Lower leg skin (tissue), 3 donors: ENCODE measurements at regions not wholly inside any gene's neighbourhood (a gene's known extent, or its start where the extent isn't known, plus 50 kb on each side); places are given as distances from the start of the nearest gene placed in this dataset.

Source experiments
- POLR2A ChIP-seq, 2 donors: fragments of 450-650 bp; IDR thresholded peaks; one replicate each; pipeline ENCODE4 v1.6.1; 2016 to 2017; ENCODE audit warnings: antibody characterized with exemption in 2 of 2, mild to moderate bottlenecking in 1 of 2, moderate library complexity in 1 of 2
- TF ChIP-seq, protein P1 (sequence below), 3 donors: fragments of 450-650 bp; IDR thresholded peaks; one replicate each; pipeline ENCODE4 v1.5.1; 2016; ENCODE audit warnings: antibody characterized with exemption in 3 of 3, mild to moderate bottlenecking in 3 of 3, moderate library complexity in 2 of 3

DNA sequence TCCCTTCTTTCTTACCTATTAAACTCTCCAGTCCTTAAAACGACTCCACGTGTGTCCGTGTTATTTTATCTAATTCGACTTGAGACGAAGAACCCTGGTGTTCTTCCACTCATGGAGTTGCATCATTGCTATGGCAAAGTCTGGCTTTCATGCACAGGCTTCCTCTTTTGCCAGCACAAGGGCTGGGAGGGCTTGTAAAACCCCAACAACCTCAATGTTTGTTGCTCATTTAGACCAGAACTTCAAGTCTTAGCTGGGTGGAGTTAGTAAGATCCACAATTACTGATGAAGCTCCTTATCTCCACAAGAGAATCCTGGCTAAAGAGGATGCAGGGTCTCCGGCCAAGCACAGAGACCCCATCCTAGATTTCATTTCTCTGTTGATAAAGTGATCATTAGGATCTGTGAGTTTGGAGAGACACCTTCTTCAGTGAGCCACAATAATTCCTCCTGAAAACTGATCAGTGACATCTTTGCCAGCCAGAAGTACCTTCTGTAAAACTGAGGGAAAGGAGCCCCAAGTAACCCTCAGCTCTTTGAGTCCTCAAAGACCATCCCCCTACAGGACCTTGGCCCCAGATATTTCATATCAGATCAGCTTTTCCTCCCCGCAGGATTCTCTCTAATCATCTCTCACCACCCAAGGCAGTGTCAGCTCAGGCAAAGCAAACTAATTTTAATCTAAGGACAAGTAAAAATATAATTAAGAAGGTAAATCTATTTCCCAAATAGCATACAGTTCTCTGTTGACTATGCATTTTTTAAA is 514.6 kb downstream of the FUT8 start:
- TF ChIP-seq, protein P1, sequence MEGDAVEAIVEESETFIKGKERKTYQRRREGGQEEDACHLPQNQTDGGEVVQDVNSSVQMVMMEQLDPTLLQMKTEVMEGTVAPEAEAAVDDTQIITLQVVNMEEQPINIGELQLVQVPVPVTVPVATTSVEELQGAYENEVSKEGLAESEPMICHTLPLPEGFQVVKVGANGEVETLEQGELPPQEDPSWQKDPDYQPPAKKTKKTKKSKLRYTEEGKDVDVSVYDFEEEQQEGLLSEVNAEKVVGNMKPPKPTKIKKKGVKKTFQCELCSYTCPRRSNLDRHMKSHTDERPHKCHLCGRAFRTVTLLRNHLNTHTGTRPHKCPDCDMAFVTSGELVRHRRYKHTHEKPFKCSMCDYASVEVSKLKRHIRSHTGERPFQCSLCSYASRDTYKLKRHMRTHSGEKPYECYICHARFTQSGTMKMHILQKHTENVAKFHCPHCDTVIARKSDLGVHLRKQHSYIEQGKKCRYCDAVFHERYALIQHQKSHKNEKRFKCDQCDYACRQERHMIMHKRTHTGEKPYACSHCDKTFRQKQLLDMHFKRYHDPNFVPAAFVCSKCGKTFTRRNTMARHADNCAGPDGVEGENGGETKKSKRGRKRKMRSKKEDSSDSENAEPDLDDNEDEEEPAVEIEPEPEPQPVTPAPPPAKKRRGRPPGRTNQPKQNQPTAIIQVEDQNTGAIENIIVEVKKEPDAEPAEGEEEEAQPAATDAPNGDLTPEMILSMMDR (IDR thresholded peaks at IDR 0.05): no peak
- TF ChIP-seq POLR2A (IDR thresholded peaks at IDR 0.05): no peak
